CD4-positive, alpha-beta T cell treated with Interferon gamma for 1 hour (primary cell): ENCODE measurements at regions not wholly inside any gene's neighbourhood (a gene's known extent, or its start where the extent isn't known, plus 50 kb on each side); places are given as distances from the start of the nearest gene placed in this dataset.
"Not testable (repeated sequence)": the region's sequence is repeated elsewhere in the genome, so short reads cannot be mapped to it uniquely, and the experiment has no call there.

Experiments used
- DNase-seq: peaks from one replicate; pipeline ENCODE4 v3.0.0-alpha.2; 2020

GRCh38 chr15:96585484-96586386 lies 255.2 kb downstream of the NR2F2 start:
- DNase-seq: no peak

DNA sequence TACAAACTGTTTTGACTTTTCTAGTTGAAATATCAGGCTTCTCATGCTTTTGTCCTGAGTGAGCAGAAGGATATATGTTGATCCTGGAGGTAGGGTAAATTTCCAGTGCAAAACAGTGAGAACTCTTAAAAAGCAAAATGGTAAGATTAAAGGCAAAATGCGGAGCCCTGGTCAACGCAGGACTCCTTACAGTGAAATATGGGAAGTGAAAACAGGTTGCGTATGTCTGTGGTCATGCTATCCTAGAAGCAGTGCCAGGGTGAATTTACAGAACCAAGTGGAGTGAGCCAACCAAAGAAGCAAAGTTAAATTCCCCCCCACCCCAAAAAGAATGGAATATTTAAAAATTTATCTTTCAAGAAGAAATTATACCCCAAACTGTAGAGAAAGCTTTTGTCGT lies 256.4 kb downstream of the NR2F2 start:
- DNase-seq: peak; percentile 3

GRCh38 chr15:96589864-96590263 lies 259.4 kb downstream of the NR2F2 start:
- no peak for DNase-seq

DNA sequence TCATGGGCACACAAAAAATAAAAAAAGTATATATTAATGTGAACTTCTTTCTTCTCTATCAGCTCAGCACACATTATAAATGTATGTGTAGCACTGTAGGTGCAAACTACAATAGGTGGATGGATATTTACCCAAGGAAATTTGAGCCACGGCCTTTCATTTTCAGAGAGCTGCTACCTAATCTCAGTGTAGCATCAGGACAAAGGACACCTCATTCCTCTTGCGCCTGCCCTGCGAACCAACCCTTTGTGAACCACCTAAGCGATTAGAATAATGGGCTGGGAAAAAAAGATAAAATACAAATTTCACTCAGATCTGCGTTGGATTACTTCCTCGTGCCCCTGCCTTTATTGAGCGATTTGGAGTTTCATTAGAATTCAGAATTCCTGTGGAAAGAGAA lies 263.2 kb downstream of the NR2F2 start:
- no peak for DNase-seq

- no peak for DNase-seq
Measured at GRCh38 chr15:96595951-96596350, 265.5 kb downstream of the NR2F2 start.

- DNase-seq: no peak
Measured at GRCh38 chr15:96598514-96598913, 268.0 kb downstream of the NR2F2 start.

- DNase-seq: no peak
Measured at GRCh38 chr15:96599268-96599667, 268.8 kb downstream of the NR2F2 start.

DNA sequence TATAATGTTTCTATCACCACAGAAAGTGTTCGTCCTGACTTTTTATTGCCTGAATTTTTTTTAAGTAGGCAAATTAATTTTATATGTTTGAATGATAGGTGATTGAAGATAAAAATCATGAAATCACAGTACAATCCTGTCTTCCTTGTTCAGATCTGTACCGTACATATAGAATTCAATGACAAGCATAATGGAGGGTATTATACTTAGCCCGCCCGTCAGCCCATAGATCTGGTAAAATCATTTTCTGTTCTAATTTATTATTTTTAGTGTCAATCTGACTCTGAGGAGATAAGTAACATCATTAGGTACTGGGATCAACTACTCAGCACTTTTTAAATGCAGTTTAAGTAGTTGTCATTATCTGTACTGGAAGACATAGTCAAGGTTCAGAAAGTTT lies 269.9 kb downstream of the NR2F2 start:
- no peak for DNase-seq

DNA sequence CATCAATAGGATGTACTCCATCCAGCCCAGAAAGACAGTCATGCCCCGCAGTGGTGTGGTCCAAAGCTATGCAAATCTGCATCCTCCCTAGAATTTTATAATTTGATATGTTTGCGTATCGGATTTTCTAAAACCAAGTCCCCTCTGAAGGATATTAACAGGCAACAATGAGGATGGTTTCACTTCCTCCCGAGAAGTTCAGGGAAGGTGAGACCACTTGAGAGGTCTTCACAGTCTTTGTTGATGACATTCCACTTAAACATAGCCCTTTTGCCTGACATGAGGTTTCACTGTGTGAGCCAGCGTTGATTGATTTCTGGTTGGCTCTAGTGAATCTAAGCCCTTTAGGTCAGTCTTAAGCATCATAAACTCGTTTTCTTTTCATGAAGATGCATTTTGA lies 276.1 kb downstream of the NR2F2 start:
- DNase-seq: no peak

GRCh38 chr15:96610757-96611156 lies 280.3 kb downstream of the NR2F2 start:
- DNase-seq: no peak

GRCh38 chr15:96612917-96613316 lies 282.4 kb downstream of the NR2F2 start:
- no peak for DNase-seq

- DNase-seq: no peak
Measured at GRCh38 chr15:96619174-96619573, 288.7 kb downstream of the NR2F2 start.

DNA sequence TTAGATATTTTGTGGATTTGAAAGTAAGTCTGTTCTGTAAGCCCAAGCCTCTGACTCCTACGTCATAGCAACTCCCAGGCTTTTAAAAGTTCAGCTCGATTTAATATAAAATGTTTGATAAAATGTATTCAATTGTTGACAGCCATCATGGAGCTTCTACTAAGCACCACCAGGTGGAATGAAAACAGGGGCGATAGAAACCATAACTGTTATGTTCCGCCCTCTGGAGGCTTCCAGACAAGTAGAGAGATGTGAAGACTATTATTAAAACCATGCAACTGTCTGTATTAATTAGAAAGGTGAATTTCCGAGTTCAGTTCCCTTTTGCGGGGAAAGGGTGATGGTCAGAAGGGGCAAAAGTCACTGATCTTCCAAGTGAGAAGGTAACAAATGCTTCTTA lies 292.2 kb downstream of the NR2F2 start:
- DNase-seq: no peak

DNA sequence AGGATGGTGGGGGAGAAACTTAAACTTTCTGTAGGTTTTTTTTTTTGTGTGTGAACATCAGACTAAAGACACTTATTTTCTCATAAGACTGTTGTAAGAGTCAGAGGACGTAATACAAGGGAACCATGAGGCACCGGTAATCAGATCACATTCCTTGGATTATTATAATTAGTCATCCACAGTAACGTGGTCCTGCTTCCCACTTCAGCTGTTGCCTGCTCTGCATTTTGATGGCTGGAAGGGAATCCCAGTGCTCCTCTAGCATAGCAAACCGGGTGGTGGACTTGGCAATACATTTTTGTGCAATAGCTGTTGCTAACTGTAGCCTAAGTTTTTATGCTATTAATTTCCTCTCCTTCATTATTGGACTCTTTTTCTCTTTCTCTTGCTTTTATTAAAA lies 294.8 kb downstream of the NR2F2 start:
- no peak for DNase-seq

- DNase-seq: no peak
Measured at GRCh38 chr15:96627031-96627568, 296.6 kb downstream of the NR2F2 start.

DNA sequence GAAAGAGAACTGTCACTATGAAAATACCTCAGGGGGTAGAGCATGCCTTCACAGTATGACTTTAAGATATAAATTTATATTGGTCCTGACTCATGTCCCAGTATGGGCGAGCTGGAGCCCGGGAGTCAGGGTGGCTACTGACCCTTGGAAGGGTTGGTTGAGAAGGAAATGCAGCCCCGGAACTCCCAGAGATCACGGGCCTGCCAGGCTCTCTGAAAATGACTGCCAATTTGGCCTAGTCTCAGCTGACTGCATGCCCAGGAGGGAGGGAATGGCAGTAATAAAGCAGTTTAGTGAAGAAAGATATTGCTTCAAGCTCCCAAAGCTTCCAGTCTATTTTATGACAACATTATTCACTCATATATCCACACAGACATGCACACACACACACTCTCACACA lies 299.0 kb downstream of the NR2F2 start:
- DNase-seq: no peak

- no peak for DNase-seq
Measured at GRCh38 chr15:96638793-96639192, 308.3 kb downstream of the NR2F2 start.

GRCh38 chr15:96645796-96646195 lies 315.3 kb downstream of the NR2F2 start:
- no peak for DNase-seq

- DNase-seq: no peak
Measured at GRCh38 chr15:96648866-96649265, 318.4 kb downstream of the NR2F2 start.

- DNase-seq: no peak
Measured at GRCh38 chr15:96657096-96657495, 326.6 kb downstream of the NR2F2 start.

GRCh38 chr15:96666979-96667378 lies 336.5 kb downstream of the NR2F2 start:
- DNase-seq: not testable (repeated sequence)

GRCh38 chr15:96670389-96670788 lies 339.9 kb downstream of the NR2F2 start:
- no peak for DNase-seq

- DNase-seq: no peak
Measured at GRCh38 chr15:96672629-96673028, 342.1 kb downstream of the NR2F2 start.

DNA sequence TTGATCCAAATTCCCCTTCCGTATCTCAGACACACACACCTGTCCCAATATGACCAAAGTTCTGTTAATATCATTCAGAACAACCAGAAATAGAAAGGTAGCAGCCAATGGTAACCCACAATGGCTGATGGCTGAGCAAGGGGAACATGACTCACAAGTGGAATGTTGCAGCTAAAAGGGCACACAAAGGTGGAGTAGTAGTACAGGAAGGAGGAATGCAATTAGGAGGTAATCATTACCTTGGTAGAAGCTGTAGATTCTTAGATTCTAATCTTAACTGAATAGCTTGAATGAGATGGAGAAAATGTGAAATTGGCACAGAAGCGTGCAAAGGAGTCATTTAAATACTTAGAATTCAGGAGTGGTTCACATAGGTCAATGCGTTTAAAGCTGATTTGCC lies 347.9 kb downstream of the NR2F2 start:
- DNase-seq: no peak
